ENCODE measurements at regions not wholly inside any gene's neighbourhood (a gene's known extent, or its start where the extent isn't known, plus 50 kb on each side); places are given as distances from the start of the nearest gene placed in this dataset.

DNA sequence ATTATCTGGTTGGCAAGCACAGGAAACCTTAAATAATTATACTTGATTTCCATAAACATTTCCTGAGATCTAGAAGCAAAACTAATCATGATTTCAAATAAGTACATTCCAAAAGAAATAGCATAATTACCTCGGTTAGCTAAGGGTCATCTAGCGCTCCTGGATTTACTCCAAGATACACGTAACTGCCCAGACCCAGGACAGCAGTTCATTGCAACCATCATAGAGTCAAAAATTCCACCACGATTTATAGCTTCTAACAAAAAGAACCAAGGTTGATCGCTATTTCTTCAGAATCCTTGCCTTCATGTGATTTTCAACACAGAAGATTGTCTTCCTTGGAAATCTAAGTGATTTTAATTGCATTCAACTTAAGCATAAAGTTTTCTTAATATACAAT lies 1235.5 kb upstream of the TENM3 start:
- DNase-seq, result no peak

DNA sequence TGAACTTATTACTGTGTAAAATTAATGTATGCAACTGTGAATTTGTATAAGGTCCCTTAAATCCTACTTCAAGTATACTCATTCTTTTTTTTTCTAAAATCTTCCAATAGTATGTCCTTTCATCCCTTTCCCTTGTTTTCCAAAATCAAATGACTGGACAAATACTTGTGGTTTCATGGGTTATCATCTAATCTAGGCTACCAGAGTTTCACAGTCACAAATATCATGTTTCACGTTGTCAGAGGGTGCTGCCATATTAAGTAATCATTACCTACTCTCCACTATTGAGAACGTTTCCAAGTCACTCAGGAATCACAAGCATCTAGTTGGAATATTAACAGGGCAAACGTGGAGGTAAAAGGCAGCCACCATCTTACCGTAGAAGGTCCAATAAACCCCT lies 1235.0 kb upstream of the TENM3 start:
- DNase-seq, result no peak

DNA sequence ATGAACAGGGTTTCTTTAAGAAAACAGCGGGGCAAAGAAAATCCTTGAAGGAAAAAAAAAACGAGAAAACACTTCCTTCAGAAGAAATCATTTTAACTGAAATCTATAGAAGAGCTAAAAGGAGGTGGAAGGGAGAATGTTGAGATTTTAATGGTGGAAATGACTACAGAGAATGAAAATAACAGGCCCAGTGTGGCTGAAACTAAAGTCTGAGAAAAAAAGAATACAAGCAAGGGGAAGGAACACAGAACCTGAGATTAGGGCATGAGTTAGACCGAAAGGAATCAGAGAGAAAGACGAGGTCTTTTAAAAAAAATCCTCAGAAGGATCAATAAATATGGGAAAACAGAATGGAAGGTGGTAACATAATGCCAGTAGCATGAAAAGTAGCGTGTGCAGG lies 1230.0 kb upstream of the TENM3 start:
- no peak for DNase-seq

DNA sequence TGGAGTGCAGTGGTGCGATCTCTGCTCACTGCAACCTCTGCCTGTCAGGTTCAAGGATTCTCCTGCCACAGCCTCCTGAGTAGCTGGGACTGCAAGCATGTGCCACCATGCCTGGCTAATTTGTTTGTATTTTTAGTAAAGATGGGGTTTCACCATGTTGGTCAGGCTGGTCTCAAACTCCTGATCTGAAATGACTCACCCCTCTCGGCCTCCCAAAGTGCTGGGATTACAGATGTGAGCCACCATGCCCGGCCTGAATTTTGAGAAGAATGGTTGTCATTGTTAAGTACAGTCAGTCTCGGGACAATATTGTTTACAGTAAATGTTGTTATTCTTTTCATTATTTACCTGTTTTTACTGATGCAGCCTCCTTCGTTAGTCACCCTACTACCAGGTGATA lies 1226.2 kb upstream of the TENM3 start:
- no peak for DNase-seq

DNA sequence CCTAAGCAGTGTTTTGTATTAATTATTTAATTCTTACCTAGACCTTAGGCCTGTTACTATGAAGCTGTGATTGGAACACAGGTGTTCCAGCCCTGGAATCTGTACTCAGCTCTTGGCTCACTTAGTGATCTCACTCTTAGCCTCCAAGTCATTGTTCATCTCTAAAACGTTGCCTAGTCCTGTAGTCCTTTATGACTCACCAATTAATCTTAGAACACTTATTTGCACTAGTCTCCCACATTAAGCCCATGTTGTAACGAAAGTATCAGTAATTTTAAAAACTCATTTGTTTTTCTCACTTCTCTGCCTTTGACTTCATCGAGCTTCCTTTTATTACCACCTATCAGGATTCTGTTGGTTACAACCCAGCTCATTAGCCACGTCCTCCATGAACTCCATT lies 1224.7 kb upstream of the TENM3 start:
- no peak for DNase-seq

DNA sequence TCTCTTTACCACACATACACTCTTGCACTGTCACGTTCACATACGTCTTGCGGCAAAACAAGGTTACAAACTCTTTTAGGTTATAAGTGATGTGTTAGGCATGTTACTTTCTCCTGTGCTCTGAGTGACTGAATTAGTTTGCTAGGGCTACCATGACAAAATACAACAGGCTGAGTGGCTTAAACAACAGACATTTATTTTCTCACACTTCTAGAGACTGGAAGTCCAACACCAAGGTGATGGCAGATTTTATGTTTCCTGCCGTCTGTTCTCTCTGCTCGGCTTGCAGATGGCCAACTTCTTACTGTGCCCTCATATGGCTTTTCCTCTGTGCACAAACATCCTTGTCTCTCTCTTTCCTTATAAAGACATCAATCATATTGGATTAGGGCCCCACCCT lies 1224.3 kb upstream of the TENM3 start:
- no peak for DNase-seq

DNA sequence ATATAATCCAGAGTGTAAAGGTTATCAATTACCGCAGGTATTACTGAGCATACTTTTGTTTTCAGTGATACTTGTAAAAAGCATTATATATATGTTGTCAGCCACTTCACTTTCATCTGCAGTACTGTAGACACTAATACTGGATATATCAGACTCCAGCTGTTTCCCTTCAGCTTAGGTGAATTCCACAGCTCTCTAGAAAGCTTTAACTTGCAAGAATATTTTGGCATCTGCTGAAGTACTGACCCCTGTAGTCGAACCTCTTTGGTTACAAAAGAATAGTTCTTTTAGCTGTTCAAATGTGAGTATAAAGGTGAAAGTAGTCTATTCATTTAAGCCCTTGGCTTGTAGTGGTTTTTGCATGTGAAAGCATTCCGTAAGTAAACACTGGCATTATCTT lies 1222.7 kb upstream of the TENM3 start:
- DNase-seq, result no peak

DNA sequence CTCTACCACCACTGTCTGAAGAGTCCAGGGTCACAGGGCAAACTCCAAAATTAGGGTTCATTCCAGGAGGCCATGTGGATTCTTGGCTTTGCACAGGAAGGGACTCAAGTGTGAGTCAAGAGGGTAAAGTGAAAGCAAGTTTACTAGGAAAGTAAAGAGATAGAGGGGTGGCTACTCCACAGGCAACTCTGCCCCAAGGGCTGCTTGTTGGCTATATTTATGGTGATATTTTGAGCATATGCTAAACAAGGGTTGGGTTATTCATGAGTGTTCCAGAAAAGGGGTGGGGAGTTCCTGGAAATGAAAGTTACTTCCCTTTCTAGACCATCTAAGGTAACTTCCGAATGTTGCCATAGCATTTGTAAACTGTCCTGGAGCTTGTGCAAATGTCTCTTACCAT lies 1222.0 kb upstream of the TENM3 start:
- DNase-seq, result no peak

DNA sequence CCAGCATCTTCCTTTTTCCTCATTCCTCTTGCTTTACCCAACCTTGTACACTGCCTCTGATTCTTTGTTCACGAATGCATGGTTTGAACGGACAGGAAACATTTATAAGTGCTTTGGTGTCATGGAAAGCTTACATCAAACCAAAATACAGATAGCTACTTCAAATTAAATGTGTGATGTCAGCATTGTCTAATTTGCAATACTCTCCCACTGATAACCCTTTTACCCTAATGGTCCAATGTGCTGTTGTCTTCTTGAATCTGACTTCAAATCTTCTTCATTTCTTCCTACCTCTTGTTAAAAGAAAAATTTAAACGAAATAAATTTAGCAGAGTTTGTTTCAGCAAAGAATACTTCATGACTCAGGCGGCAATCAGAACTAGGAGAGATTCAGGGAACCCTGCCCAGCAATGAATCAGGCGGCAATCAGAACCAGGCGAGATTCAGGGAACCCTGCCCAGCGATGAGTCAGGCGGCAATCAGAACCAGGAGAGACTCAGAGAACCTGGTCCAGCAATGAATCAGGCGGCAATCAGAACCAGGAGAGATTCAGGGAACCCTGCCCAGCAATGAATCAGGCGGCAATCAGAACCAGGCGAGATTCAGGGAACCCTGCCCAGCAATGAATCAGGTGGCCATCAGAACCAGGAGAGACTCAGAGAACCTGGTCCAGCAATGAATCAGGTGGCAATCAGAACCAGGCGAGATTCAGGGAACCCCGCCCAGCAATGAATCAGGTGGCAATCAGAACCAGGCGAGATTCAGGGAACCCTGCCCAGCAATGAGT lies 1212.9 kb upstream of the TENM3 start:
- DNase-seq, result peak; percentile 50

DNA sequence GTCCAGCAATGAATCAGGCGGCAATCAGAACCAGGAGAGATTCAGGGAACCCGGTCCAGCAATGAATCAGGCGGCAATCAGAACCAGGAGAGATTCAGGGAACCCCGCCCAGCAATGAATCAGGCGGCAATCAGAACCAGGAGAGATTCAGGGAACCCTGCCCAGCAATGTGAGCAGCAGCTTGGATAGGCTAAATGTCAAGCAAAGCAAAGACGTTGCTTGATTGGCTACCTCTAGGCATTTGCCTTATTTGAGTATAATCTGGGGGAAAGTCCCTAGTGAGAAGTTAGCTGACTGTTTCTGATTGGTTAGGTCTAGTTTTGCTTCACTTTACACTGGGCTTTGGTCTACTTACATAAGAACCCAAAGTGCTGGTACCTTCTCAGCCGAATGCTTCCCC lies 1212.2 kb upstream of the TENM3 start:
- peak; percentile 62 for DNase-seq

DNA sequence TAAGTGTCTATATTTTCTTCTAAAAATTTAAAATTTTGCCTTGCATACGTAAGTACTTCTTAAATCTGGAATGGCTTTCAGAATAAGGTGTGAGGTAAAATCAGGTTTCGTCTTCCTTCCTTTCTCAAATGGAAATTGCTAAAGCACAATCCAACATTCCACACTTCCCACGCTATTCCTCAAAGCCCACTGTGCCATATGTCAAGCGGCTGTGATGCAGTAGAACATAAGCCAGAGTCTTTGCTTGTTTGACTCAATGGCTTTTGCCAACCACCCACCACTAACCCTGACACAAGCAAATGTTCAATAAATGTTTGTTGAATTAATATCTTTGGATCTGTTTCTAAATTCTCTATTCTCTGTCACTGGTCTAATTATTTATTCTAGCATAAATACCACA lies 1199.7 kb upstream of the TENM3 start:
- no peak for DNase-seq

DNA sequence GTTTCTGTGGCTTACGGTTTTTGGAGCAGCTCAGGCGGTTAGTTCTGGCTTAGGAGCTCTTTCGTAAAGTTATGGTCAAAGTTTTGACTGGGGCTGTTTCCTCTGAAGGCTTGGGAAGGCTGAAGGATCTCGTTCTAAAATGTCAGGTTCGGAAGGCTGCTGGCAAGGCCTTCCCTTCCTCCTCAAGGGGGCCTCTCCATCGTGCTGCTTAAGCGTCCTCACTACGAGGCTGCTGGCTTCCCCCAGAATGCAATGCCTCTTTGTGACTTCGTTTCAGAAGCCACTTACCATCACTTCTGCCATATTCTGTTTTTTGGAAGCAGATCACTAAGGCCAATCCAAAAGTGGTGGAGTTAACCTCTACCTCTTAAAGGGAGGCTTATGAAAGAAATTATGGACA lies 1196.4 kb upstream of the TENM3 start:
- no peak for DNase-seq

DNA sequence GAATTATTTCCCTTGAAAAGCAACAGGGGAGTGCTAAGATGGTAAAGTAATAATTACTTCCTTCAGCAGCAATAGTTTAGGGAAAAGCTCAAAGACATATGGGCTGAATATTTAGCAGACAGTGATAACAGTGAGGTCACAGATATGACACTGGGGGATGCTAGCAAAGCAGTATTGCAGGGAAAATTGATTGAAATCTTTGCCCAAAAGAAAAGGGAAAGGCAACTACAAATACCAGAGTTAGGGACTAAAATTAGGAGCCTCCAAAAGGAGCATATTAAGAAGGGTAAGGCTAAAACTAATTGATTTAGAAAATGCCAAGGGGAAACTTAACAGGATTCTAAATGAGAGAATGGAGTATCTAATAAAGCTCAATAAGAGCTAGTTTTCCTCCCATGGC lies 1191.3 kb upstream of the TENM3 start:
- DNase-seq, result no peak

DNA sequence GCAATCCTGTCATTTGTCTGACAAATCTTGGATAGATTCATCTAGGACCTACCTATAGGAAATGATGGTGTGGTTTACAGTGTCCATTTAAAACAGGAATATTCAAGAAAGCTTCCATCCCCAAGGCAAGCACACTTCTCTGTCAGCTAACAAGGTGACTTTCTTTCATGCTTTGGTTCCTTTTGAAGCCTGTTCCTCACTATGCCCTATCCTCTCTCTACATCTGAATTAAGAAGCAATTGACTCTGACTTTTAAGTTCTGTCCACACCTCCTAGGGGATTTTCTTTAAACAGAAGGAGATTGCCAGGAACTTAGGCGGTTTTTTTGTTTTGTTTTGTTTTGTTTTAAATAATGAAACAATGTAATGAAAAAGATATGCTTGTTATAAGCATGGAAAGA lies 1181.4 kb upstream of the TENM3 start:
- no peak for DNase-seq

DNA sequence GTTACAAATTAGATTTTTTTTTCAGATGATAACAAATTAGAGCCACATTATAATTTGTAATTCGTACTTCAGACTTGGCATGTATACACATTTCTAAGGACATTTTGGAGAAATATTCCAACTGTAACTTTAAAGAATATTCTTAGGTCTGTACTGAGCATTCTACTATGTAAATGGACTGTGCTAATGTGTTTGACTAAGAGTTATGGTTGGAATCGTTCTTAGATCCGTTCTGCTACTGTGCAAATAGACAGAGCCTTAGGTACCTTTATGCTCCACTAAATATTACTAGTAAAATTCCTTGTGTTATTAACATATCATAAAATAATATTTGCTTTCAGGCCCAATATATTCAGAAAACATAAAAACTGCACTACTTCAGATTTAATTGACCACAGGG lies 1180.0 kb upstream of the TENM3 start:
- no peak for DNase-seq

DNA sequence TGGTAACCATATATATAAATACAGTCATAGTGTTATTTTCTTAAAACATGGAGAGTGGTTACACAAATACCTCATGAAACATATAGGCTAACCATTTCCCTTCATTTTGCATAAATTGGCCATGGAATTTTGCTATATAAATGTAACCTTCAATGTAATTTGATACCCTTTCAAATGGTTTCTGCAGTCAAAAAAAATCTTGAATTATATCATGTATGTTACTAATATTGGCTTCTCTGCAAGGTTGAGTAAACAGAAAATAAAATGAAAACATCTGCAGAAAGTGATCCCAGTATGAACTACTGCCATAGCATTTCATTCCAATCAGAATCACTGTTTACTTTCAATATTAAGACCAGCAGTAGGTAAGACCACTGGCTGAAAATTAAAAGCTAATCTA lies 1165.9 kb upstream of the TENM3 start:
- DNase-seq, result no peak

DNA sequence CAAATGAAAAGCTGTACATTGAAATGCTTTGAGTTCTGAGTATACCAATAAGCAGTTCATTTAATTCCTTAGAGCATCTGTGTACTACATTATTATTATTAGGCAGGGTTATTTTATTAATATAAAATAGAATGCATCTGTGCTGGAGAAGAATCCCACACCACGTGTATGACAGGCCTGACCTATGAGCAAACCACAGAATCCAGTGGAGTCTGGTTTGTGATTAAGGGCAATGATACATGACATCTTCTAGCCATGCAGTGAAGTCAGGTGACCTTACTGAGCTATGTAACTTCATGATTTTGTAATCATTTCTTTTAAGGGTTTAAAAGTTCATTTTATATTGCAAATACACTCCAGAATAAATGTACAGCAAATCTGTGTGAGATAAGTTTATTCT lies 1165.0 kb upstream of the TENM3 start:
- DNase-seq, result no peak

DNA sequence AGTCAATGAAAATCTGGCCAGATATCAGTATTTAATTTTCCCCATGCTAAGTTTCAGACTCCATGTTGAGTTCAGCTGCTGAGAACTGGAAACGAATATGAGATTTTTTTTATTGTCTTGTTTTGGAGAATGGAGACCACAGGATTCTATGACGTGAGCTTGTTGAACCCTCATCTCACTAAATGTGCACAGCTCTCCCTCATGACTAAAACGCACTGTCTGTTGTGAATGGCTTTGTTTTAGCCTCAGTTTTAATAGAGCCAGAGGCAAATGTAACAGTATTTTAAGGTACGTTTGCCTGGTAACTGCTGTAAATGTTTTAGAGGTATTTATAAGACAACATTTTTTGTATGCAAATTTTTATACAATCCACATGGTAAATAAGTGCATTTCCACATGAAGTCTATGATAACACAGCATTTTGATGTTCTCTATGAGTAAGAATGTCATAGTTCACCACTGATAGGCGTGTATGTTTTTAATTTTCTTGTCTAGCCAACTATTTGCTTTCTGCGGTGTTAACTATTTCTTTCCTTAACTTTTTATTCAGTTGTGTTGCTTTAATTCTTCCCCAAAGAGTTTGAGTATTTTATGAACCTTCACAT lies 1159.3 kb upstream of the TENM3 start:
- DNase-seq, result no peak

DNA sequence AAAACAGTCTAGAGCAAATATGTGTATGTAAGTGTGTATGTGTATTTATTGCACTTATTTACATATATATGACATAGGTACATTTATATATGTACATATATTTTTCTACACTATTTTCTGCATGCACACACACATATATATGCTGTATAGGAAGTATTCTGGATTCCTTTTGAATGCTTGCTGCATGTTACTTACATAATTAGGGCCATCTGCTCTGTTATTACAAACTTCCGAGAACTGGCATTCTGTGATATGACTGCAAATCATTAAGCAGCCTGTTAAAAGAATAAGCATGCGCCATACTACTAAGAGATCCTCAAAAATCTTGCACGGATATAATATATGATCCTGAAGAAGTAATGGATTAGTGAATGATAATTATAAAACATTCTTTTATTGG lies 1157.6 kb upstream of the TENM3 start:
- DNase-seq, result no peak

DNA sequence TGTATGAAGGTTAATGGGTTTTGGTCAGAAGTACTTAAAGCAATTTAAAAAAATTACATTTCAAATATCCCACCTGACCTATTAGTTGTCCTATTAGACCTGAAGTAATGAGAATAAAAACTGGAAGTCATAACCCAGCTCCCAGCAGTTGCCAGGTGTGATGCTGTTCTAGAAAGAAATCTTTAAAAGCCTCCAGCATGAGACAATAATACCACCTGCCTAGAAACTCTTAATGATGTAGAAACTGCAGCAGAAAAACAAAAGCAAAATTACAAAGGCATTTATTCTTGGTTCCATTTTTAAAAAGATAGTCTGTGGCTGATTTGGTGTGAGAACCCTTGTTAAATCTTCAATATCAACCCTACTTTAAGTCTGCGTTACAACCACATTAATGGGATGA lies 1137.7 kb upstream of the TENM3 start:
- DNase-seq, result no peak

DNA sequence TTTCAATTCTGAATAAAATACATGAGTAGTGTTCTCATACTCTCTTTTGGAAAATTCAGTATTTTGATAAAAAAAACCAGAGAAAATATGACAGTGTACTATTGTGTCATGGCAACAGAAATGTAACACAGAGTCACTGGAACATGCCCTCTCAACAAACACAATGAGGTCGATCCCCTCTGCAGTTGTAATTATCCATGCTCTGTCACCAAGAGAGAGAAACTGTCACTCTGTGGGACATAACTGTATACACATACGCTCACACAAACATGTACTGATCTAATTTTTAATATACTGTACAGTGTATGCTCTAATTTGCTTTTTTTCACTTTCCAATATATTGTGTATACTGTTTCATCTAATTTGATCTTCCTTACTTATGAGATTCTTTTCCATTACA lies 1136.8 kb upstream of the TENM3 start:
- DNase-seq, result no peak

DNA sequence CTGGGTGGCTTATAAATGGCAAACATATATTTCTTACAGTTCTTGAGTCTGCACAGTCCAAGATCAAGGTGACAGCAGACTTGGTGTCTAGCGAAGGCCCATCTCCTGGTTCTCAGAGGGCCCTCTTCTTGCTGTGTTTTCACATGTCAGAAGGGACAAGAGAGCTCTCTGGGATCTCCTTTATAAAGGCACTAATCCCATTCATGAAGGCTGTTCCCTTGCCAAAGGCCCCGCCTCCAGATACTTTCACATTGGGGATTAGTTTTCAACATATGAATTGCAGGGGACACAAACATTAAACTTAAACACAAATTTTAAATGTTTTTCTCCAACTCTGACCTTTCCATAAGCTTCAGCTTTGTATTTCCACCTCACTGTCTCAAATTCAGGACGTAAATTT lies 1135.0 kb upstream of the TENM3 start:
- DNase-seq, result no peak

DNA sequence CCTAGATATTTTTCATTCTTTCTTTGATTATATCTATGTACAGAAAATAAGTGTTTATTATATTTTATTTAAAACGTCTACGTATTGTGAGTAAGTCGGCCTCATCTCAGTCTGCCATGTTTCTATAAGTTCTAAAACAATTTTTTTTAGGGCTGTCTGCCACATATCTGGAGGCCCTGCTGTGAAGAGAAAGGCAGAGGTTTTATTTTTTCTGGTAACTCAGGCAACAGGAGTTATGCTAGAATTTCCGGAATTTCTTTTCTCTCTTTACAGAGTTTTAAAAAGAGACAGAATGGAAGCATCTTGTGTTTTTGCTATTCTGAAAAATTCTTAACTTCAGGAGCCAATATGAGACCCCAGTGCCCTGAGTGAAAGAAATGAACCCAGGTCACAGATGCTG lies 1124.0 kb upstream of the TENM3 start:
- no peak for DNase-seq

DNA sequence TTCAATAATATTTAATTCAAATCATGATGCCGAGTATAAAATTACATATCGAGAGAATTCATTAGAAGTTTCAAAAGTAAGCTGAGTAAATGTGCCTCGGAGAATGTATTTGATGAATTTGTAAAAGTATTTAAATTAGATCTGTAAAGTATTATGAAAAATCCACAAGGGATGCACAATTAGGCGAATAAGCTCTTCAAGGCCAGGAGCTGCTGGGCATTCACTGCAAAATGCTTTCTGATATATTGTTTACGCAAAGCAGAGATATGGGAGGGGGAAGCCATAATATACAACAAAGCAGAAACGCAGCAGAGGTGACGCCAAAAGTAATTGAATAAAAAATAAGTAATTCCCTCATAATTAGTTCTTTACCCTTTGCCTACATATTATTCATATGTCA lies 1121.5 kb upstream of the TENM3 start:
- DNase-seq, result no peak

DNA sequence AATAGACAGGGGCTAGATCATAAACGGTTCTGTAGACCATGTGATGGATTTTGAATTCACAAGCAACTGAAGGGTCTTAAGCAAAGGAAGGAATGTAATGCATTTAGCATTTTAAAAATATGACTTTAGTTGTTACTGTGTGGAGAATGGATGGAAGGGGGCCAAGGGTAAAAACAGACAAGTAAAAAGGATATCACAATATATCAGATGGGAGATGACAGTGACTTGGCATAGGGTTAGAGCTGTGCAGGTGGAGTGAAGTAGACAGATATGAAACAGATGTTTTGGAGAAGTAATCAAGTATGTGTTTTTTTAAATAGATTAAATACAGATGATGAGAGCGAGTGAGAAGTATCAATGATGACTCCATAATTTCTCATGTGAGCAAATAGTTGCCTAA lies 1116.0 kb upstream of the TENM3 start:
- DNase-seq, result no peak

Data from NCI-H226 (cell line).